T47D (cell line): ENCODE measurements at regions not wholly inside any gene's neighbourhood (a gene's known extent, or its start where the extent isn't known, plus 50 kb on each side); places are given as distances from the start of the nearest gene placed in this dataset.
A peak's percentile ranks its signal among the peaks of the same experiment; 100 is the strongest.

Experiments used
- DNase-seq, 2 experiments: peaks; one replicate each; pipeline versions ENCODE4 v3.0.0 to v3.0.0-alpha.2; 2011 to 2012; ENCODE audit warnings: low read depth in 1 of 2, low spot score in 1 of 2
- JUND ChIP-seq: IDR thresholded peaks from 2 replicates; pipeline ENCODE4 v1.6.1; 2012; ENCODE audit warnings: low read depth
- in situ Hi-C: cut with HindIII; loops from 2 replicates; pipeline ENCODE4 v1.10.0; 2016; ENCODE audit warnings: low sequenced_read_pairs, low pct_unique_long_range_greater_than_20kb

GRCh38 chr5:121489972-121490371 lies 361.7 kb upstream of the FTMT start:
- TF ChIP-seq JUND = no peak
- no peak for DNase-seq
- in situ Hi-C loops = no loop called here

GRCh38 chr5:121497176-121497575 lies 354.5 kb upstream of the FTMT start:
- DNase-seq = no peak
- in situ Hi-C loops = no loop called here
- TF ChIP-seq JUND = no peak

- TF ChIP-seq JUND = no peak
- no peak for DNase-seq
- in situ Hi-C loops = no loop called here
Measured at GRCh38 chr5:121500310-121500709, 351.4 kb upstream of the FTMT start.

GRCh38 chr5:121503111-121503840 lies 348.4 kb upstream of the FTMT start:
- TF ChIP-seq JUND = no peak
- in situ Hi-C loops = no loop called here
- DNase-seq = peak in 1 of 2 experiments; percentile 88

GRCh38 chr5:121516997-121517396 lies 334.7 kb upstream of the FTMT start:
- TF ChIP-seq JUND = no peak
- in situ Hi-C loops = no loop called here
- DNase-seq = no peak

GRCh38 chr5:121525706-121526105 lies 326.0 kb upstream of the FTMT start:
- in situ Hi-C loops = no loop called here
- no peak for DNase-seq
- TF ChIP-seq JUND = no peak

- in situ Hi-C loops = no loop called here
- no peak for DNase-seq
- TF ChIP-seq JUND = no peak
Measured at GRCh38 chr5:121526908-121527307, 324.8 kb upstream of the FTMT start.

GRCh38 chr5:121533814-121534213 lies 317.9 kb upstream of the FTMT start:
- TF ChIP-seq JUND = no peak
- in situ Hi-C loops = no loop called here
- no peak for DNase-seq

- in situ Hi-C loops = no loop called here
- no peak for TF ChIP-seq JUND
- DNase-seq = no peak
Measured at GRCh38 chr5:121550989-121551388, 300.7 kb upstream of the FTMT start.

- in situ Hi-C loops = no loop called here
- DNase-seq = no peak
- no peak for TF ChIP-seq JUND
Measured at GRCh38 chr5:121559832-121560231, 291.9 kb upstream of the FTMT start.

GRCh38 chr5:121572061-121572460 lies 279.6 kb upstream of the FTMT start:
- in situ Hi-C loops = no loop called here
- no peak for TF ChIP-seq JUND
- DNase-seq = no peak

GRCh38 chr5:121573721-121574382 lies 277.8 kb upstream of the FTMT start:
- no peak for DNase-seq
- TF ChIP-seq JUND = no peak
- in situ Hi-C loops = no loop called here

- in situ Hi-C loops = no loop called here
- DNase-seq = no peak
- TF ChIP-seq JUND = no peak
Measured at GRCh38 chr5:121581588-121581987, 270.1 kb upstream of the FTMT start.
